ENCODE measurements at regions not wholly inside any gene's neighbourhood (a gene's known extent, or its start where the extent isn't known, plus 50 kb on each side); places are given as distances from the start of the nearest gene placed in this dataset.

- no peak for DNase-seq
These were observed 385.1 kb upstream of the POU3F3 start for GRCh38 chr2:104468846-104469245.

GRCh38 chr2:104472076-104472475 lies 381.8 kb upstream of the POU3F3 start:
- no peak for DNase-seq

GRCh38 chr2:104473546-104473945 lies 380.4 kb upstream of the POU3F3 start:
- no peak for DNase-seq

GRCh38 chr2:104474716-104475115 lies 379.2 kb upstream of the POU3F3 start:
- DNase-seq: no peak

- no peak for DNase-seq
These were observed 377.8 kb upstream of the POU3F3 start for GRCh38 chr2:104476075-104476474.

GRCh38 chr2:104476563-104476988 lies 377.3 kb upstream of the POU3F3 start:
- DNase-seq: no peak

GRCh38 chr2:104481341-104481740 lies 372.6 kb upstream of the POU3F3 start:
- DNase-seq: no peak

GRCh38 chr2:104487366-104487765 lies 366.5 kb upstream of the POU3F3 start:
- DNase-seq: no peak

GRCh38 chr2:104493698-104494097 lies 360.2 kb upstream of the POU3F3 start:
- DNase-seq: no peak

GRCh38 chr2:104501342-104501741 lies 352.6 kb upstream of the POU3F3 start:
- no peak for DNase-seq

- no peak for DNase-seq
These were observed 352.0 kb upstream of the POU3F3 start for GRCh38 chr2:104501929-104502328.

GRCh38 chr2:104502901-104503300 lies 351.0 kb upstream of the POU3F3 start:
- no peak for DNase-seq

GRCh38 chr2:104504331-104505073 lies 349.4 kb upstream of the POU3F3 start:
- DNase-seq: no peak

GRCh38 chr2:104518256-104518655 lies 335.7 kb upstream of the POU3F3 start:
- DNase-seq: no peak

GRCh38 chr2:104521247-104521646 lies 332.7 kb upstream of the POU3F3 start:
- DNase-seq: no peak

- no peak for DNase-seq
These were observed 330.0 kb upstream of the POU3F3 start for GRCh38 chr2:104523921-104524320.

GRCh38 chr2:104528101-104528500 lies 325.8 kb upstream of the POU3F3 start:
- no peak for DNase-seq

- DNase-seq: no peak
These were observed 322.8 kb upstream of the POU3F3 start for GRCh38 chr2:104531122-104531521.

- DNase-seq: no peak
These were observed 316.8 kb upstream of the POU3F3 start for GRCh38 chr2:104537116-104537515.

GRCh38 chr2:104538077-104538476 lies 315.8 kb upstream of the POU3F3 start:
- DNase-seq: no peak

GRCh38 chr2:104539649-104540048 lies 314.3 kb upstream of the POU3F3 start:
- no peak for DNase-seq

GRCh38 chr2:104545055-104545454 lies 308.9 kb upstream of the POU3F3 start:
- DNase-seq: no peak

- no peak for DNase-seq
These were observed 307.4 kb upstream of the POU3F3 start for GRCh38 chr2:104546537-104546936.

- no peak for DNase-seq
These were observed 306.7 kb upstream of the POU3F3 start for GRCh38 chr2:104547221-104547620.

GRCh38 chr2:104561251-104561650 lies 292.7 kb upstream of the POU3F3 start:
- no peak for DNase-seq
